ACHN (cell line): ENCODE measurements at regions not wholly inside any gene's neighbourhood (a gene's known extent, or its start where the extent isn't known, plus 50 kb on each side); places are given as distances from the start of the nearest gene placed in this dataset.

ENCODE experiments used
- DNase-seq: peaks from one replicate; pipeline ENCODE4 v3.0.0-alpha.2; 2015
- in situ Hi-C: cut with HindIII; loops from 2 replicates; pipeline ENCODE4 v1.10.0; 2017; ENCODE audit warnings: low sequenced_read_pairs, low pct_ligation_motif_present, low pct_unique_long_range_greater_than_20kb

- in situ Hi-C loops: no loop called here
- DNase-seq: no peak
Measured at GRCh38 chr6:21367148-21367547, 226.4 kb upstream of the SOX4 start.

- no peak for DNase-seq
- in situ Hi-C loops: no loop called here
Measured at GRCh38 chr6:21367649-21368154, 225.8 kb upstream of the SOX4 start.

GRCh38 chr6:21371061-21371460 lies 222.5 kb upstream of the SOX4 start:
- no peak for DNase-seq
- in situ Hi-C loops: no loop called here

- in situ Hi-C loops: no loop called here
- no peak for DNase-seq
Measured at GRCh38 chr6:21371676-21372171, 221.8 kb upstream of the SOX4 start.

GRCh38 chr6:21375151-21376116 lies 218.1 kb upstream of the SOX4 start:
- in situ Hi-C loops: no loop called here
- no peak for DNase-seq

GRCh38 chr6:21377356-21377755 lies 216.2 kb upstream of the SOX4 start:
- DNase-seq: no peak

GRCh38 chr6:21381331-21381963 lies 212.1 kb upstream of the SOX4 start:
- DNase-seq: no peak
- in situ Hi-C loops: no loop called here

More at GRCh38 chr6:21377356-21377755, 216.2 kb upstream of the SOX4 start:
- in situ Hi-C loops: no loop called here

GRCh38 chr6:21382821-21383449 lies 210.6 kb upstream of the SOX4 start:
- in situ Hi-C loops: no loop called here
- no peak for DNase-seq

- in situ Hi-C loops: no loop called here
- no peak for DNase-seq
Measured at GRCh38 chr6:21383450-21384085, 210.0 kb upstream of the SOX4 start.

GRCh38 chr6:21384216-21384615 lies 209.3 kb upstream of the SOX4 start:
- in situ Hi-C loops: no loop called here
- DNase-seq: no peak

- DNase-seq: no peak
- in situ Hi-C loops: no loop called here
Measured at GRCh38 chr6:21386744-21387143, 206.8 kb upstream of the SOX4 start.

- DNase-seq: no peak
- in situ Hi-C loops: no loop called here
Measured at GRCh38 chr6:21390532-21391213, 202.9 kb upstream of the SOX4 start.

GRCh38 chr6:21392177-21392576 lies 201.4 kb upstream of the SOX4 start:
- no peak for DNase-seq
- in situ Hi-C loops: no loop called here

- in situ Hi-C loops: no loop called here
- no peak for DNase-seq
Measured at GRCh38 chr6:21393441-21394165, 199.9 kb upstream of the SOX4 start.

- in situ Hi-C loops: no loop called here
- no peak for DNase-seq
Measured at GRCh38 chr6:21395121-21395520, 198.4 kb upstream of the SOX4 start.

GRCh38 chr6:21396313-21396712 lies 197.2 kb upstream of the SOX4 start:
- DNase-seq: peak; percentile 1
- in situ Hi-C loops: no loop called here

- DNase-seq: no peak
- in situ Hi-C loops: no loop called here
Measured at GRCh38 chr6:21398741-21399325, 194.7 kb upstream of the SOX4 start.
